Bronchial epithelial cell (primary cell): ENCODE measurements at regions not wholly inside any gene's neighbourhood (a gene's known extent, or its start where the extent isn't known, plus 50 kb on each side); places are given as distances from the start of the nearest gene placed in this dataset.
"Not testable (repeated sequence)": the region's sequence is repeated elsewhere in the genome, so short reads cannot be mapped to it uniquely, and the experiment has no call there.

Source experiments
- DNase-seq: peaks from one replicate; pipeline ENCODE4 v3.0.0-alpha.2; 2010; ENCODE audit warnings: low read depth
- FAIRE-seq: peaks from 2 replicates; lab custom pipeline; 2011; peaks lifted over from hg19 to GRCh38; lab: Jason Lieb, UNC
- H3K27me3 ChIP-seq: 2 replicates; pipeline ENCODE4 v1.5.1; 2011; ENCODE audit warnings: low read length; ENCODE audit not compliant: control insufficient read depth, insufficient read depth
- H3K36me3 ChIP-seq: 2 replicates; pipeline ENCODE4 v1.5.1; 2011; ENCODE audit warnings: low read length; ENCODE audit not compliant: control insufficient read depth, insufficient read depth
- H3K4me3 ChIP-seq: 2 replicates; pipeline ENCODE4 v1.5.1; 2011; ENCODE audit warnings: mild to moderate bottlenecking, low read depth, low read length, control low read depth
- CTCF ChIP-seq: IDR thresholded peaks from 2 replicates; pipeline ENCODE4 v1.5.1; 2011; ENCODE audit warnings: mild to moderate bottlenecking, moderate library complexity, low read length, control low read depth, inconsistent platforms; ENCODE audit not compliant: insufficient read depth, severe bottlenecking

- Histone ChIP-seq H3K27me3 (no peaks in the 10 kb centered on the region), H3K36me3 (no peaks in the 10 kb centered on the region), H3K4me3 (no peak overlapping the region)
- FAIRE-seq (no peak), DNase-seq (no peak)
- TF ChIP-seq CTCF = no peak
These were observed 214.7 kb downstream of the SLITRK1 start for GRCh38 chr13:83667606-83668005.

- no peaks in the 10 kb centered on the region for H3K27me3 ChIP-seq
- H3K4me3 ChIP-seq = no peak overlapping the region
- TF ChIP-seq CTCF = no peak
- H3K36me3 ChIP-seq = no peaks in the 10 kb centered on the region
- FAIRE-seq = no peak
- no peak for DNase-seq
These were observed 216.1 kb downstream of the SLITRK1 start for GRCh38 chr13:83666141-83666540.

- Histone ChIP-seq H3K36me3 (no peaks in the 10 kb centered on the region), H3K27me3 (no peaks in the 10 kb centered on the region), H3K4me3 (no peak overlapping the region)
- TF ChIP-seq CTCF = no peak
- DNase-seq = no peak
- no peak for FAIRE-seq
These were observed 225.0 kb downstream of the SLITRK1 start for GRCh38 chr13:83657281-83657680.

GRCh38 chr13:83642617-83643016, 239.7 kb downstream of the SLITRK1 start:
- FAIRE-seq, H3K4me3 ChIP-seq, H3K27me3 ChIP-seq, H3K36me3 ChIP-seq, DNase-seq: not testable (repeated sequence)

GRCh38 chr13:83634601-83635000, 247.7 kb downstream of the SLITRK1 start:
- no peaks in the 10 kb centered on the region for H3K36me3 ChIP-seq
- FAIRE-seq (no peak), DNase-seq (no peak)
- H3K4me3 ChIP-seq = no peak overlapping the region
- TF ChIP-seq CTCF = no peak
- H3K27me3 ChIP-seq = no peaks in the 10 kb centered on the region

- Histone ChIP-seq H3K27me3 (no peaks in the 10 kb centered on the region), H3K4me3 (no peak overlapping the region), H3K36me3 (no peaks in the 10 kb centered on the region)
- FAIRE-seq (no peak), DNase-seq (no peak)
- TF ChIP-seq CTCF = no peak
These were observed 248.5 kb downstream of the SLITRK1 start for GRCh38 chr13:83633746-83634145.
